Smooth muscle cell (in vitro differentiated cells): ENCODE measurements at regions not wholly inside any gene's neighbourhood (a gene's known extent, or its start where the extent isn't known, plus 50 kb on each side); places are given as distances from the start of the nearest gene placed in this dataset.

Source experiments
- DNase-seq: peaks from one replicate; lab custom pipeline; 2025; ENCODE audit not compliant: unreplicated experiment; lab: John Stamatoyannopoulos, UW
- H2AFZ ChIP-seq: fragments of 200-600 bp; sonication (generic); 2 replicates; pipeline ENCODE4 v1.6.0; 2016; ENCODE audit warnings: antibody characterized with exemption, low read depth, mild to moderate bottlenecking
- H3F3A ChIP-seq: fragments of 200-600 bp; sonication (generic); 2 replicates; pipeline ENCODE4 v1.6.0; 2017; ENCODE audit warnings: antibody characterized with exemption, low read depth
- H3K27ac ChIP-seq: fragments of 200-600 bp; sonication (generic); 2 replicates; pipeline ENCODE4 v1.5.1; 2016; ENCODE audit warnings: low read depth, mild to moderate bottlenecking
- H3K27me3 ChIP-seq: fragments of 200-600 bp; sonication (generic); 2 replicates; pipeline ENCODE4 v1.6.1; 2016; ENCODE audit warnings: low read depth, mild to moderate bottlenecking
- H3K36me3 ChIP-seq: fragments of 200-600 bp; sonication (generic); 2 replicates; pipeline ENCODE4 v1.5.1; 2016; ENCODE audit warnings: low read depth
- H3K4me1 ChIP-seq: fragments of 200-600 bp; sonication (generic); 2 replicates; pipeline ENCODE4 v1.5.1; 2016; ENCODE audit warnings: low read depth
- H3K4me2 ChIP-seq: fragments of 200-600 bp; sonication (generic); 2 replicates; pipeline ENCODE4 v1.6.0; 2016; ENCODE audit warnings: mild to moderate bottlenecking
- H3K4me3 ChIP-seq: fragments of 200-600 bp; sonication (generic); 2 replicates; pipeline ENCODE4 v1.5.1; 2016; ENCODE audit warnings: mild to moderate bottlenecking
- H3K79me2 ChIP-seq: fragments of 200-600 bp; sonication (generic); 2 replicates; pipeline ENCODE4 v1.6.0; 2016; ENCODE audit warnings: low read depth, mild to moderate bottlenecking
- H3K9ac ChIP-seq: fragments of 200-600 bp; sonication (generic); 2 replicates; pipeline ENCODE4 v1.6.0; 2016; ENCODE audit warnings: low read depth
- H3K9me3 ChIP-seq: fragments of 200-600 bp; sonication (generic); replicated peaks from 2 replicates; pipeline ENCODE4 v1.5.1; 2016; ENCODE audit warnings: low read depth
- H4K20me1 ChIP-seq: fragments of 200-600 bp; sonication (generic); 2 replicates; pipeline ENCODE4 v1.6.0; 2016; ENCODE audit warnings: low read depth
- CTCF ChIP-seq: fragments of 200-600 bp; sonication (generic); IDR thresholded peaks from 2 replicates; pipeline ENCODE4 v1.5.1; 2017; ENCODE audit warnings: borderline replicate concordance, mild to moderate bottlenecking, antibody characterized with exemption; ENCODE audit not compliant: insufficient read depth, poor library complexity, severe bottlenecking
- WGBS: methylation state at CpG from one replicate; pipeline ENCODE4 v1.1.7; 2016; ENCODE audit warnings: low lambda C conversion rate; 5-methylcytosine and 5-hydroxymethylcytosine counted together

GRCh38 chr7:42338231-42338915, 101.4 kb upstream of the GLI3 start:
- no peaks in the 10 kb centered on the region for H4K20me1 ChIP-seq
- H3K27me3 ChIP-seq, result no peaks in the 10 kb centered on the region
- peak overlapping the region; percentile 17 for H3K4me3 ChIP-seq
- H3K27ac ChIP-seq, result peak overlapping the region; percentile 90
- H3K4me2 ChIP-seq, result peak overlapping the region; percentile 82
- H3K36me3 ChIP-seq, result peaks cover 2% of the 10 kb centered on the region
- H3K4me1 ChIP-seq, result peaks cover 32% of the 10 kb centered on the region
- peak overlapping the region; percentile 90 for H2AFZ ChIP-seq
- no peak for DNase-seq
- H3K79me2 ChIP-seq, result no peaks in the 10 kb centered on the region
- peaks cover 19% of the 10 kb centered on the region for H3F3A ChIP-seq
- WGBS, result 34% methylated on average over 4 of the region's 4 CpGs
- peak overlapping the region; percentile 46 for H3K9ac ChIP-seq
- no peak for TF ChIP-seq CTCF
- H3K9me3 ChIP-seq, result peaks cover 6% of the 10 kb centered on the region

GRCh38 chr7:42337225-42337905, 100.4 kb upstream of the GLI3 start:
- Histone ChIP-seq H3K36me3 (peaks cover 3% of the 10 kb centered on the region), H3K27ac (peak overlapping the region; percentile 90), H3F3A (peaks cover 19% of the 10 kb centered on the region), H3K4me3 (no peak overlapping the region), H3K9ac (no peak overlapping the region), H3K9me3 (peaks cover 14% of the 10 kb centered on the region), H3K79me2 (no peaks in the 10 kb centered on the region), H2AFZ (no peak overlapping the region), H3K4me1 (peaks cover 26% of the 10 kb centered on the region), H3K4me2 (peak overlapping the region; percentile 82), H3K27me3 (no peaks in the 10 kb centered on the region), H4K20me1 (no peaks in the 10 kb centered on the region)
- WGBS, result 96% methylated on average over 13 of the region's 13 CpGs
- TF ChIP-seq CTCF, result no peak
- no peak for DNase-seq

GRCh38 chr7:42332605-42333222, 95.7 kb upstream of the GLI3 start:
- Histone ChIP-seq H3K4me2 (no peak overlapping the region), H3K4me3 (no peak overlapping the region), H3K36me3 (peaks cover 3% of the 10 kb centered on the region), H3K9ac (no peak overlapping the region), H4K20me1 (no peaks in the 10 kb centered on the region), H3K79me2 (no peaks in the 10 kb centered on the region), H3K4me1 (peaks cover 1% of the 10 kb centered on the region), H2AFZ (no peak overlapping the region), H3K27ac (no peak overlapping the region), H3F3A (no peaks in the 10 kb centered on the region), H3K27me3 (no peaks in the 10 kb centered on the region), H3K9me3 (peaks cover 21% of the 10 kb centered on the region)
- 96% methylated on average over 2 of the region's 2 CpGs for WGBS
- no peak for TF ChIP-seq CTCF
- no peak for DNase-seq
